ENCODE measurements at regions not wholly inside any gene's neighbourhood (a gene's known extent, or its start where the extent isn't known, plus 50 kb on each side); places are given as distances from the start of the nearest gene placed in this dataset.
A peak's percentile ranks its signal among the peaks of the same experiment; 100 is the strongest.
"Not testable (repeated sequence)": the region's sequence is repeated elsewhere in the genome, so short reads cannot be mapped to it uniquely, and the experiment has no call there.

- Histone ChIP-seq H3T11ph (ENCODE audit: low read length) (no peak overlapping the region), H4K91ac (ENCODE audit: insufficient read length, low read depth, low read length) (peak overlapping the region; percentile 99), H3K14ac (ENCODE audit: insufficient read depth, low read length) (peak overlapping the region; percentile 84; the same call in 1 of the 2 replicates), H3K56ac (ENCODE audit: insufficient read length, low read depth, low read length) (no peak overlapping the region), H3K79me1 (ENCODE audit: insufficient read depth, low read depth, low read length, poor library complexity, severe bottlenecking) (no peaks in the 10 kb centered on the region), H3K23ac (ENCODE audit: insufficient read length, low read depth, low read length) (no peak overlapping the region), H4K5ac (ENCODE audit: insufficient read length, low read depth, low read length) (no peak overlapping the region), H3K27ac (ENCODE audit: insufficient read length, low read depth, low read length) (no peak overlapping the region), H2BK12ac (ENCODE audit: insufficient read length, low read depth, low read length) (no peak overlapping the region), H3K27me3 (ENCODE audit: insufficient read depth, low read length) (no peaks in the 10 kb centered on the region), H3K4me1 (ENCODE audit: insufficient read depth, low read length) (no peaks in the 10 kb centered on the region), H2BK15ac (ENCODE audit: low read depth, low read length) (no peak overlapping the region), H3K9me3 (ENCODE audit: control insufficient read depth, low read depth, low read length) (no peaks in the 10 kb centered on the region), H2AK5ac (ENCODE audit: insufficient read length, low read length) (no peak overlapping the region), H2BK5ac (ENCODE audit: insufficient read length, low read length) (peak overlapping the region; percentile 79), H4K8ac (replicated peaks; ENCODE audit: insufficient read length, low read depth, low read length) (no peak overlapping the region), H3K23me2 (ENCODE audit: insufficient read length, low read depth, low read length, poor library complexity, severe bottlenecking) (peaks cover 4% of the 10 kb centered on the region), H3K9ac (ENCODE audit: extremely low read depth, insufficient read length, low read length) (no peak overlapping the region), H4K20me1 (ENCODE audit: control insufficient read depth, insufficient read depth, insufficient read length) (no peaks in the 10 kb centered on the region), H3K18ac (ENCODE audit: insufficient read length, low read depth, low read length) (peak overlapping the region; percentile 96), H2AFZ (ENCODE audit: low read length) (no peak overlapping the region), H2BK120ac (ENCODE audit: low read depth, low read length, poor library complexity, severe bottlenecking) (peak overlapping the region; percentile 69), H2BK20ac (ENCODE audit: low read depth, low read length, poor library complexity, severe bottlenecking) (no peak overlapping the region), H3K79me2 (ENCODE audit: insufficient read depth, low read length) (no peaks in the 10 kb centered on the region), H3K4me2 (ENCODE audit: insufficient read depth, insufficient read length, low read length) (no peak overlapping the region), H3K4ac (ENCODE audit: low read depth, low read length) (peak overlapping the region; percentile 98; the same call in 1 of the 2 replicates)
- H3K9me3 Mint-ChIP-seq: peaks cover 11 to 18% of the 10 kb centered on the region in 2 experiments; a peak in 3 of 5 replicates
- H3K36me3 Mint-ChIP-seq (ENCODE audit: insufficient read depth in 1 of 3, low read depth in 3 of 3): no peaks in the 10 kb centered on the region; a peak in 1 of 7 replicates
- peak; percentile 36 for DNase-seq
- no peaks in the 10 kb centered on the region for H3K27me3 Mint-ChIP-seq (ENCODE audit: low read depth)
- H3K27ac Mint-ChIP-seq: no peak overlapping the region
- H3K4me1 Mint-ChIP-seq: no peaks in the 10 kb centered on the region
- no peak overlapping the region for H3K4me3 Mint-ChIP-seq
- no CpG with 5 or more reads among the region's 8 CpGs for WGBS (ENCODE audit: extremely low coverage, insufficient read length, low lambda C conversion rate)
- no peak for TF ChIP-seq CTCF (conservative IDR thresholded peaks at IDR 0.05)
Observed at GRCh38 chr1:144101397-144102045, 129.7 kb upstream of the FAM72C start.

GRCh38 chr1:144077167-144077841 lies 105.5 kb upstream of the FAM72C start:
- not testable (repeated sequence) for H3K14ac ChIP-seq (ENCODE audit: insufficient read depth, low read length); H3K4ac ChIP-seq (ENCODE audit: low read depth, low read length); H3K79me2 ChIP-seq (ENCODE audit: insufficient read depth, low read length); H2AFZ ChIP-seq (ENCODE audit: low read length); H3K27ac Mint-ChIP-seq; H4K8ac ChIP-seq (replicated peaks; ENCODE audit: insufficient read length, low read depth, low read length); H3K56ac ChIP-seq (ENCODE audit: insufficient read length, low read depth, low read length); H4K91ac ChIP-seq (ENCODE audit: insufficient read length, low read depth, low read length); H3K36me3 Mint-ChIP-seq (ENCODE audit: insufficient read depth in 1 of 3, low read depth in 3 of 3); H2BK20ac ChIP-seq (ENCODE audit: low read depth, low read length, poor library complexity, severe bottlenecking); H3K9me3 ChIP-seq (ENCODE audit: control insufficient read depth, low read depth, low read length); H3K18ac ChIP-seq (ENCODE audit: insufficient read length, low read depth, low read length); H3K4me1 Mint-ChIP-seq; H3K79me1 ChIP-seq (ENCODE audit: insufficient read depth, low read depth, low read length, poor library complexity, severe bottlenecking); H4K20me1 ChIP-seq (ENCODE audit: control insufficient read depth, insufficient read depth, insufficient read length); H3K4me1 ChIP-seq (ENCODE audit: insufficient read depth, low read length); H3T11ph ChIP-seq (ENCODE audit: low read length); H2BK120ac ChIP-seq (ENCODE audit: low read depth, low read length, poor library complexity, severe bottlenecking); H2BK5ac ChIP-seq (ENCODE audit: insufficient read length, low read length); H3K9ac ChIP-seq (ENCODE audit: extremely low read depth, insufficient read length, low read length); H3K23ac ChIP-seq (ENCODE audit: insufficient read length, low read depth, low read length); H4K5ac ChIP-seq (ENCODE audit: insufficient read length, low read depth, low read length); H3K9me3 Mint-ChIP-seq; H3K27ac ChIP-seq (ENCODE audit: insufficient read length, low read depth, low read length); H3K23me2 ChIP-seq (ENCODE audit: insufficient read length, low read depth, low read length, poor library complexity, severe bottlenecking); H3K27me3 ChIP-seq (ENCODE audit: insufficient read depth, low read length); H2BK12ac ChIP-seq (ENCODE audit: insufficient read length, low read depth, low read length); H2AK5ac ChIP-seq (ENCODE audit: insufficient read length, low read length); H3K4me2 ChIP-seq (ENCODE audit: insufficient read depth, insufficient read length, low read length); H2BK15ac ChIP-seq (ENCODE audit: low read depth, low read length)
- H3K4me3 Mint-ChIP-seq: peak overlapping the region; percentile 58 to 74
- DNase-seq: peak; percentile 58
- H3K27me3 Mint-ChIP-seq (ENCODE audit: low read depth): peaks cover 14% of the 10 kb centered on the region
- WGBS (ENCODE audit: extremely low coverage, insufficient read length, low lambda C conversion rate): no CpG with 5 or more reads among the region's 93 CpGs

All from H9 (cell line).